Adrenal gland (tissue), 5 donors: ENCODE measurements at regions not wholly inside any gene's neighbourhood (a gene's known extent, or its start where the extent isn't known, plus 50 kb on each side); places are given as distances from the start of the nearest gene placed in this dataset.

ENCODE experiments used
- POLR2A ChIP-seq, 2 donors: fragments of 450-650 bp; IDR thresholded peaks; one replicate each; pipeline ENCODE4 v1.6.1; 2017; ENCODE audit warnings: antibody characterized with exemption in 2 of 2, mild to moderate bottlenecking in 2 of 2, moderate library complexity in 1 of 2
- TF ChIP-seq, protein P1 (sequence below), 6 experiments: fragments of 450-650 bp in 4 of 6; fragments of 200-600 bp in 2 of 6; sonication (generic) in 1 of 6; IDR thresholded peaks; 1 replicate in 5 of 6; 2 replicates in 1 of 6; pipeline versions ENCODE4 v1.5.1 to v1.8.0; 2016 to 2021; ENCODE audit warnings: antibody characterized with exemption in 6 of 6, mild to moderate bottlenecking in 2 of 6, moderate library complexity in 1 of 6
- donor health status: DM: no; HTN: no; CAD: no.

- no peak for TF ChIP-seq POLR2A (IDR thresholded peaks at IDR 0.05)
- TF ChIP-seq, protein P1, sequence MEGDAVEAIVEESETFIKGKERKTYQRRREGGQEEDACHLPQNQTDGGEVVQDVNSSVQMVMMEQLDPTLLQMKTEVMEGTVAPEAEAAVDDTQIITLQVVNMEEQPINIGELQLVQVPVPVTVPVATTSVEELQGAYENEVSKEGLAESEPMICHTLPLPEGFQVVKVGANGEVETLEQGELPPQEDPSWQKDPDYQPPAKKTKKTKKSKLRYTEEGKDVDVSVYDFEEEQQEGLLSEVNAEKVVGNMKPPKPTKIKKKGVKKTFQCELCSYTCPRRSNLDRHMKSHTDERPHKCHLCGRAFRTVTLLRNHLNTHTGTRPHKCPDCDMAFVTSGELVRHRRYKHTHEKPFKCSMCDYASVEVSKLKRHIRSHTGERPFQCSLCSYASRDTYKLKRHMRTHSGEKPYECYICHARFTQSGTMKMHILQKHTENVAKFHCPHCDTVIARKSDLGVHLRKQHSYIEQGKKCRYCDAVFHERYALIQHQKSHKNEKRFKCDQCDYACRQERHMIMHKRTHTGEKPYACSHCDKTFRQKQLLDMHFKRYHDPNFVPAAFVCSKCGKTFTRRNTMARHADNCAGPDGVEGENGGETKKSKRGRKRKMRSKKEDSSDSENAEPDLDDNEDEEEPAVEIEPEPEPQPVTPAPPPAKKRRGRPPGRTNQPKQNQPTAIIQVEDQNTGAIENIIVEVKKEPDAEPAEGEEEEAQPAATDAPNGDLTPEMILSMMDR (IDR thresholded peaks at IDR 0.05), result no peak
Measured at GRCh38 chr16:9489835-9490467, 398.5 kb downstream of the HAPSTR1 start.
